HG03460 (cell line): ENCODE measurements at regions not wholly inside any gene's neighbourhood (a gene's known extent, or its start where the extent isn't known, plus 50 kb on each side); places are given as distances from the start of the nearest gene placed in this dataset.

Experiments
- ATAC-seq: cut with Tn5 transposase; IDR thresholded peaks from one replicate; pipeline ENCODE4 v1.9.1; 2021; ENCODE audit not compliant: unreplicated experiment

DNA sequence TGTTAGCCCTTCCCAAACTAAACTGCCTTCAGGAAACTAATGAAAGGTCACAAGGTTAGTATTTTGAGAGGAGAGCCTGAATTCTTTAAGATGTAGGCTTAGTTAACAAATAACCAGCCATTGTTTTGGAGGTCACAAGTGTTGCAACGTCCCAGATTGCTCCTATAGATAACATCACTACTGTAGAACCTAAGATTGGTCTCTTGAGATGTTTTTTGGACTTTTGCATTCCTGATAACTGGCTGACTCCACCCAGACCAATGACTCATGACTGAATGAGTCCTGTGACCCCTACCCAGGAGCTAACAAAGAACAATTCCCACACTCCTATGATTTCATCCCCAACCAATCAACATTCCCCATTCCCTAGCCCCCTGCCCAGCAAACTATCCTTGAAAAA lies 178.8 kb downstream of the SCP2D1 start:
- ATAC-seq, result no peak

DNA sequence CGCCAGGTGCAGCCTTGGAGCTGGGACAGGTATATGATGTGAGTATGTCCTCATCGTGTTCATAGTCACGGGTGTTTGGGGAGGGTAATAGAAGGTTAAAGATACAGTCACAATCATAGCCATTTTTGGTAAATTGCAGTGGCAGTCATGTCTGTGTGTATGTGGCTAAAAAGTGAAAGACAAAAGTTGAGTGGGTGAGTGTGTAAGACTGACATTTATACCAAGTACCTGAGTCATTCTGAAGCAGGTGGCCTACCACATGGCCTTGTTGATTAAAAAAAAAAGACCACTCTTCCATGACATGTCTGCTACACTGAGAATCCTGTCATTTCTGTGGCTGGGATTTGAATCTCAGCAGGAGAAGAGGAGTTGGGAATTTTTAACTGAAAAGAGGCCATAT lies 181.9 kb downstream of the SCP2D1 start:
- no peak for ATAC-seq

DNA sequence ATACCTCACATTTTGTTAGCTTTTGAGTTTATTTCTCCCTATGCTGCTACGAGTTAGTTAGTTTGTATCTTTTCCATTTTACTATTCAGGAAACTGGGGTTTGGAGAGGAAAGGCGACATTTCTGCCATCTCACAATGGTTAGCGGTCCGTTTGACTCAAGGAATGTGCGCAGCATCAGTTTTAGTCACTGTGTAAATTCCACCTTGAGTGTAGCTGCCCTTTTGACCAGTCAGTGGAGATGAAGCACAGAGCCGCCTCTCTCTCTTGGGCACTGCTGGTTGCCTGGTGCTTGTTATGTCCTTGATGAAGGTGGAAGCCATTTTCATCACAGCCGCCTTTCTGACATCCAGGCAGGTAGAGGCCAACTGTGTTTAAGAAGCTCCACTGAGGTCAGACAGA lies 185.5 kb downstream of the SCP2D1 start:
- no peak for ATAC-seq

DNA sequence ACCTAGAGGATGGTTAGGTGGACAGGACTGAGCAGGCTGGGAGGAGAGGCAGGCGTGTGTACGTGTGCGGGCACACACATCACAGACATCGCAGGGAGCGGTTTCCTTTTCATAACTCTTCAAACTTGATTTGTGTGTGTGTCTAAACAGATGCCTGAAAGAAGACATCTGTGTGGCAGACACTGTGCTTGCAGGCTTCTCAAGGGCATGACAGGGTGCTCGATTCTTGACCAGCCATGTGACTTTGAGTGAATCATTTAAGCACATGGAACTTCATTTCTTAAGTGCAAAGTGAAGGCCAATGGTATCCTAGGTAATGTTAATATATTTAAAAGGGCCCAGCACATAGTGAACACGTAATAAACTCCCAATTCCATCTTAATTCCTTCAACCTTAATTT lies 186.5 kb downstream of the SCP2D1 start:
- ATAC-seq, result no peak

DNA sequence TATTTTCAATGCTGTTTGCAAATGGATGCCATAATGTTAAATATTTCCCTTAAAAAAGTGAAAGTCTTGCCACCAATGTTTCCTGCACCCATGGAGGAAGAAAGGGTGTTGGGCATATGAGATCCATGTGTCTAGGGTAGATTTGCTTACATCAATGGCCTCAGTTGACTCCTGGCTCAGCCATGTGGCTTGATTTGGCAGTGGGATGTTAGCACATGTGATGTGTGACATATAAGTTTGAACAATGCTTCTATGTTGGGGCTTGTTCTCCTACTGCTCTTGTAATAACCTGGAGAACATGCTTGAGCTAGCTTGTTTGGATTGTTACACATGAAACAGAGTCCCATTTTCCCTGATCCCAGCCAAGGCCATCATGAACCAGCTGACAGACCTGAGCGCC lies 187.6 kb downstream of the SCP2D1 start:
- ATAC-seq, result no peak

DNA sequence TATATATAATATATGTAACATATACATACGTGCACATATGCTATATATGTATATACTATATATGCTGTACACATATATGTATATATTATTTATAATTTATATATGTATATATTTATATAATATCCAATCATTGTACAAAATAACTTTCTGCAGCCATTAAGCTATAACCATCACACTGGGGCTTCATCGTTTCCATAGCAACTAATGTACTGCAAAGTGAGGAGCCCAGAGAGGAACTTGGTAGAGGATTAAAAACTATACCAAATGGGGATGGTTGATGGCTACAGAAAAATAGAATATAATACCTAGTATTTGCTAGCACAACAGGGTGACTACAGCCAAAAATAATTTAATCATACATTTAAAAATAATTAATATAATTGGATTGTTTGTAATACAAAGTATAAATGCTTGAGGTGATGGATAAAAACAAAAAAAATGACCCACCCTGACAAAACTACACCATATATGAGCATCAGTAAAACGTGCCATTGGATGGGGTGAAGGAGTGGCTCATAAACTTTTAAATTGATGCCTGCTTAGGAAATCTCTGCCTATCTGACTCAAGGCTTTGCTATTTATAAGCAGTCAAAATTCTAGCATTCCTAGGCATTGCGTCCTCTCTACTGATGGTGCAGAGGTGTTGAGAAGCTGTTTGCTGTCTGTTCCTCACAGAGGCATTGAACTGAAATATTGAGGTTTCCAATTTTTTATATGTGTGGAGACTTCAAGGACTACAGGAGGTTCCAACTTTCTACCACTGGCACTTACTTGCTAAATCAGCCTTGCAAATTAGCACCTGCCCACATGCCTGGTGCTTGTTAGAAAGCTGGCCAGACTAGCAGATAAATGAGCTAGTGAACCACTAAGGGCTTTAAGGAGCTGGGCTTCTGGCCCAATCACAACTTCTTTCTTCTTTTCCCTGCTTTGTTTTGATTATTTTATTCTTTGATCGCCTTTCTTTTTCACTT lies 190.1 kb downstream of the SCP2D1 start:
- ATAC-seq, result no peak

DNA sequence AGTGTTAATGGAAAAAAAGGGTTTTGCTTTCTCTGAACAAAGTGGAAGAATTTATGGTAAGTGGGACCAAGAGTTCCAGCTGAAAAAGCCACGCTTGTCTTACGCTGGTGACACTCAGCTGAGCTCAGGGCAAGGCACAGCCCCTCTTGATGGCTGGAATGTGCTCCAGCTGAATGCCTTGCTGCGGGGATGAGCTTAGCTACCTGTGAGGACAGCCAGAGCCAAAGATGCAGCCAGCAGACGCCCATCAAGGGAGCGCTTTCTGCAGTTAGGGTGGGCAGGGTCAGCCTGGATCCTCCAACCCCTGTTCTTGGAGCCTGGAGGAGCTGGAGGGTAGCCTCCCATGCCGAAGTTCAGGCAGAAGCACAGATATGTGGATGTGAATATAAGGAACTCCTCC lies 191.4 kb downstream of the SCP2D1 start:
- ATAC-seq, result no peak

DNA sequence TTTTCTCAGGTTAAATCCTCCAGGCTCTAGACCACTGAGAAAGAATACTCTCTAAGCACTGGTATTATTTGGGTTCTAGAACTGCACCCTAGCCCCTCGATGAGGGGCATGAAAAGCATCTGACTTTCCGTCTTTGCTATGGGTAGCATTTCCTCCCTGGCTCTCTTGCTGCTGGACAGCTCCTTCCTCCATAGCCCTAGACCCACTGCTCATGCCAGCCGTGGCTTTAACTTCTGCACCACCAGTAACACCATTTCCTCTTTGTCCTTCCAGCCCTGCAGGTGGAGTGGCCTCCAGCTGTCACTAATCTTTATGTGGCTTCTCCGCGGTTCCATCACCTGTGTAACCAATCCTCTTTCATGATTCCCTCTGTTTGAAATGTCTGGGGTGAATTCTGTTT lies 194.9 kb downstream of the SCP2D1 start:
- no peak for ATAC-seq

DNA sequence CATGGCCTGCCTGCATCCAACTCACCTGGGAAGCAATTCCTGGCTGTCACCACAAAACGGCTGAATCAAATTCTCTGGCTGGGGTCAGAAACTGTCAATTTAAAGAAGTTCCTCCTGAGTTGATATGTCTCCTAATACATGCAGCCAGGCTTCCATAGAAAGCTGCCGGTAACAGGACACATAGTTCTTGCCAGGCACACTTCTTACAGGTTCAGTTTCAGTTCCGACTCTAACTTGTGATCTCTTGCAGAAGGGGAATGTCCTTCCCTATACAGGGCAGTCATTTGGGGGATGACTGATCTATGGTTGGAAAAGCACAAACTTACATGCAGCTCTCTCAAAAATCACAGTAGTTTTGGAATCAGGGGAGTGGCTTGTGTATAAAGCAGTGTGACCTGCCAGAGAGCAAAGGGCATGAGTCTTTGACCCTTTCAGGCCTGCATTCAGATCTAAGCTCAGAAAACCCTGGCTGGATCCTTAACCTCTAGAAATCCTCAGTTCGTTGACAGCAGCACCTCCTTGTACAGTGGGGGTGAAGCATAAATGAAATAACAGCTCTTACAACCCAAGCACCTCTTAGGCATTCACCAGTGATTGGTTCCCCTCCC lies 195.6 kb downstream of the SCP2D1 start:
- ATAC-seq, result no peak

DNA sequence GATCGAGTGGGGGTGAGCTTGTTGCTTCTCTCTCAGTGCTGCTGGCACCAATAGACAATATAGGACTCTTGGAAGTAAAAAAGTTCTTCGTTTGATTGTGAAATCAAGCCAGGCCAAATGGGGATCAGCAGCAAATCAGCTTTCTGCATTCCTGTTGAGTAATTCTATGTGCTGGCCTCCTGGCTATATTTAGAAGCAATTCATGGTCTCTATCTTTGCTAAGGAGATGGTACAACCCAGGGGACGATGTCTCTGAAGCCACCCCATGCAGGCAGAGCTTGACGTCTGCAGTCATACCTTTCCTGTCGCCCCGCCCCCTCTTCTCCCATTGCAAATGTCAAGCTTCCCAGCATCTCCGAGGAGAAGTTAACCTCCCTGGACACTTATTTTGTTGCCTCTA lies 199.1 kb downstream of the SCP2D1 start:
- ATAC-seq, result no peak

DNA sequence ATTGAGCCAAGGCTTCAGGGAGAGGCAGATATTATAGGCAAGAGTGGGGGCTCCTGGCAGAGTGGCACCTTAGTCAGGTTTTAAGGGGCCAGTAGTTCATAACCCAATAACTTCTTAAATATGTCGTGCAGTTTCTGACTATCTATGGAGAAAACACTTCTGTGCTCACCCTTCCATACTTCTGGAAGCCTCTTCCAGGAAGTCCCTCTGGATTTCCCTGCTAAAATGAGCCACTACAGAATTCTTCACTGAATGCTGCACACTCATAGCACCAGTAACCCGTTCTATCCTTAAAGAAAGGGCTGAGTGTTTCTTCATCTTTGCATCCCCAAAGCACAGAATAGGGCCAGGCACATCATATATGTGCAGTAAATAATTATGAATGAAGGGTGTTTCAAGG lies 198.5 kb upstream of the SLC24A3 start:
- ATAC-seq, result no peak

DNA sequence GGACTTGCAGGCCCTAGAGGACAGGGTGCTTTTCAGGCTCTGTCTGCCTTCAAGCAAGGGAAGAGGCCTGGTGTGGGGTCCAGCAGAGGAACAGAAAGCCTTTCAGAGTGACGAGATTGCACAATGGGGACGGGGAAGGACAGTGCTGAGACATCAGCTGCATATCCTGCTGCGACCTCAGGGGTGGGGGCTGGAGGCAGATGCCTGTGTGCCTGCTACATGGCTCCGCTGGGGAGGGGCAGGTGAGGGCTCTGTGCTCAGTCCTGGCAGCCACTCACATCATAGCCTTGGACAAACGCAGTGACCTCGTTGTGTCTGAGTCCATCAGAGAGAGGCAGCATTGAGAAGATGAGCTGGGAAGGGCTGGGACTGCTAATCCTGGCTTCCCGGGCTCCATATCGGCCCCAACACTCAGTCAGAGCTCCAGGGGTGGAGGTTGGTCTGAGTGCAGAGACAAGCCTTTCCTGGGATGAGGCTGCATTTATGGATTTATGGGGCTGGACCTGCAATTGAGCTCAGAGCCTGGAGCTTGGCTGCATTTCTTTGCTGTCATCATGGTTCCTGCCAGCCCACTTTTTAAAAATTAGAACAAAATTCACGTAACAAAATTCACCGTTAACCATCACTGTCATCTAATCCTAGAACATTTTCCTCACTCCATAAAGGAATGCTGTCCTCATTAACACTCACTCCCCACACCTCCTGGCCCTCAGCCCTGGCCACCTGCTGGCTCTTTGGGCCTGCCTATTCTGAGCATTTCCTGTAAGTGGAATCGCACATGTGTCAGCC lies 196.9 kb upstream of the SLC24A3 start:
- ATAC-seq, result no peak

DNA sequence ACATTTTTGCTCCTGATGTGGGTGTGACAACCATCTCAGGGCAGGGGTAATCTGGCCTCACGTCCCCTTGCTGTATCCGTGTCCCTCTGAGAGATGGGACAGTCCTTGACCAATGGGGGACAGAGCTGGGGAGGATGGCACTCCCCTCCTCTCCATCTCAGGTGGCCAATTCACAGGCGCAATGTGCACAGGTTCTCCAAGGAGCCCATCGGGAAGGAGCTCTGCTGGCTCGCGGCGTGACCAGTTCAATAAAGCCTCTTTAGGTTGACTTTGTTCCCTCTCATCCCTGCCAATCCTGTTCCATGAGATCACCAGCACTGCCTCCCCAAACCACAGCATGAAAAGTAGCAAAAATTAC lies 196.3 kb upstream of the SLC24A3 start:
- ATAC-seq, result no peak

DNA sequence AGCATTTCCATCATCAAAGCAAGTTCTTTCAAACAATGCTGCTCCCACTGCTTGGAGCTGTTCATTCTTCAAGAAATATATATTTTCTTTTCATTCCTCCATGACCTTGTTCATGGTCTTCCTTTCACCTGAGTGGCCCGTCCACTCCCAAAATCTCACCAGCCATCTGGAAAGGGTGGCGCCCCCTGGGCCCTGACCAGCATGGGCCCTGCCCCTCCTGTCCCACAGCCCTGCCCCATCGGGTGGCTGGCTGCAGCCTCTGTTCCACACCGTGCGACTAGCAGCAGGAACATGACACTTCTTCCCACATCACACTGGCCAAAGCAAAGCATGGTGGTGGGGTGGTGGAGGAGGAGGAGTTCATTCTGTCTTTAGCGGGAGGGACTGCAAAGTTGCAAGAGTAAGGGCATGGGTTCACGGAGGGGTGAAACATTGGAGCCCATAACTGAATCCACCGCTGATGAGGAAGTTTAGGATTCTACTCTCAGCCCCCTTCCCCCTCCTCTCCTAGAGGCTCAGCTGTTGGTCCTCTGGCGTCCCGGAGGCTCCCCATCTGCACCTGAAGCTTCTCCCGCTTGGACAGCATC lies 195.2 kb upstream of the SLC24A3 start:
- ATAC-seq, result no peak

DNA sequence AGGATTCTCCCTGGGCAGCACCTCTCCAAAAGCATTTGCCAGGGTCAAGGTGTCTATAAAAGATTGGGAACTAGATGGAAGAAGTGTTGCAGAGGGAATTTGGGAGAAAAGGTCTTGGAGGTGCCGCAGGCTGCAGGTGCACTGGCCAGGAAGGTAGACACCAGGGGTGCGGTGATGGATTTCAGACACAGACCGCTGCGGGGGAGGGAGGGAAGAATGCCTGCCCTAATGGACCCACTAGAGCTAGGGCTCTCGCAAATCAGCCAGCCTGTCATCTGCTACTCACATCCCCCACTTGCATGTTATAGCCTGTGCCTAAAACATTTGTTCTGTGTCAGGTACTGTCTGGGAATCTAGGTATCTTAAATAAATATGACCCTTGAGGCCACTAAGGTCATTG lies 193.6 kb upstream of the SLC24A3 start:
- ATAC-seq, result no peak

DNA sequence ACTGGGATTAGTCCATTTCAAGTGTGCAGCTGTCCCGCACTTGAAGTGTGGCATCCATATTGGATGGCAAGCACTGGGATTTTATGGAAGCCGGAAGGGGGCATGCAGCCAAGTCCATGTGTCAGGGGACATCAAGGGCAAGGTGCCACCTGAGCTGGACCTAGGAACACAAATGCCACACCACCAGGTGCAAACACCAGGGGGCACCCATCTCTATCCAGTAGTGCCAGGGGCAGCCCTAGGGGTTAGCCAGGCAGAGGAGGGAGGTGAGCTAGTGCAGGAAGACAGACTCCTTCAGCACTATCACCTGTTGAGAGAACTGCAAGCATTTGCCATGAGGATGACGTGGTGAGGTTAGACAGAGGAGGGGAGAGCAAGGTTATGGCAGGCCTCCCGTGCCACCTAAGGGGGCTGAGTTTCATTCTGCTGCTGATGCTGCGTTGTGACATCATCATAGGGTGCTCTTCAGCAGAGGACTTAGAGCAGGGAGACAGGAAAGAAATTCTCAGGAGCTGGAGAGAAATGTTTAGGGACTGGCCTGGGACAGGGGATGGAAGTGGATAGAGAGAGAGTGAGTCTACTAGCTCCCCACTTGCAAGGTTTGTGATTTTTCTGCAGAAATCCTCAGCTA lies 192.6 kb upstream of the SLC24A3 start:
- no peak for ATAC-seq

DNA sequence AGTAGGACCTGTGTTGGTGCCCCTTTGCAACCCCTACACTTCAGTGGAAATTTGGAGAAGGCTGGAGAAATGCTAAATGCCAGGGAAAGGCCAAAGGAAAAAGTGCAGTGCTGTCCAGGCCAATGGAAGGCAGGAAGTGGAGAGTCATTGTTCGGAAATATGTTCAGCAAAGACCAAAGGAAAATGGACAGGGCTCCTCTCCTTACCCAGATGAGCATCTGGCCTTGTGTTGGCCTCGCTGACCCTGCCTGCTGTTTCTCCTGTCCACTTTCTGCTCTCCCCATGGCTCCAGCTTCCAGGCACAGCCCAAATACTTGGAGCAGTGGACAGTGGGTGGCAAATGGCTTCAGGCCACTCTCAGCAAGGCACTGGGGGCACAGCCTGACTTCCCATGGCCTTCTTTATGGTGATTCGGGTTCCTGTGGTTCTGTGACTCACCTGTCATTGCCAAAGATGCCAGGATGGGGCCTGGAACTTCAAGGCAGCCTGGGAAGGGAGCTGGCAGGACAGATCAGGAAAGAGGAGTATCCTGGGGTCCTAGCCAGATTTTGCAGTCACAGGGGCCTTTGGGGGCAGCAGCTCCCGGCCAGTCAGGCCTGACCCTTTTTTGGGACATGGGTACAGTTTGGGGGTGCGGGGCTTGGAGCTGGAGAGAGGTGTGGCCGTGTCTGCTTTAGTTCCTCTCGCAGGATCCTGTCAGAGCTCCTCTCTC lies 190.9 kb upstream of the SLC24A3 start:
- no peak for ATAC-seq

DNA sequence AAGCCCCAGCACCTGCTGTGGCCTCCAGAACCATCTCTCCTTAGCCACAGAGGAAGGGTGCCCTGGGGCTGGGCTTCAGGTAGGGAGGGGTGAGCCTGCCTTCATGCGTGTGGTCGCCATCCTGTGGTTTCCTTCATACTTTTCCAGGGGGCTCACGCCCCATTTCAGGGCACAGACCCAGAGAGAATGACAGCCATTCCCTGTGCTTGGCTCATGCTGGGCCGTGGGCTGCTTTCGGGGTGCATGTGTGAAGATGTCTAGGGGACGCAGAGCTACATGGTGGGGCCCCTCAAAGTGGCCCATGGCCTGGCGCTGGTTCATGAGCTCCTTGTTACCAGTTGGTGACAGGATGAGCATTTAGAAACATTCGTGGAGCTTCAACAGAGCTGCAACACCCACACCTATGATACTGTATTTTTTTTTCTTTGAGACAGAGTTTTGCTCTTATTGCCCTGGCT lies 190.3 kb upstream of the SLC24A3 start:
- no peak for ATAC-seq

DNA sequence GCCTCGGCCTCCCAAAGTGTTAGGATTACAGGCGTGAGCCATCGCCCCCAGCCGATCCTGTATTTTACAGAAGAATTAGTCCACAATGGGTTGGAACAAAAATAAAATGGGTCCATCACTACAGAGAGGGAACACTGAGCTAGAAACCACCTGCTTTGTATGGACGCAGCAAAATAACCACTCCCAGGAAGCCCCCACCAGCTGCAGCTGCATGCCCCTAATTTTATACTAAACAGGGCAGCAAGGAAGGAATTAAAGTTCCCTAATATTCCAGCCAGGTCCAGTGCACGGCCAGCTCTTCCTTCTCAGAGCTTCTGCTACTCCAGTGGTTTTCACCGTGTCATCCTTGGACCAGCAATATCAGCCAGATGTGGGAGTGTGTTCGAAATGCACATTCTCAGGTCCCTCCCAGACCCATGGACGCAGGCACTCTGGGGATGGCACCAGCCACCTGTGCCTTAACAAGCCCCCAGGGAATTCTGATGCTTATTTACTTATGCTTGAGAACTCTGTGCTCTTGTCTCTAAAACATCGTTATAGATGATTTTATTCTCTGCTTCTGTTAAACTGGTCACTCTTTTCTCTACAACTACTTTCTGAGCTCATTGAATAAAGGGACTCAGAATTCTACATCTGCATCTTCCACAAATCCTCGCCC lies 189.5 kb upstream of the SLC24A3 start:
- ATAC-seq, result no peak
